Middle frontal gyrus (tissue), 1 donor: ENCODE measurements at regions not wholly inside any gene's neighbourhood (a gene's known extent, or its start where the extent isn't known, plus 50 kb on each side); places are given as distances from the start of the nearest gene placed in this dataset.

ENCODE experiments used
- DNase-seq: peaks from one replicate; pipeline ENCODE4 v3.0.0-alpha.2; 2015; ENCODE audit warnings: low spot score; ENCODE audit errors: extremely low spot score

- no peak for DNase-seq
Observed at GRCh38 chr5:8766448-8766847, 779.4 kb downstream of the SEMA5A start.

DNA sequence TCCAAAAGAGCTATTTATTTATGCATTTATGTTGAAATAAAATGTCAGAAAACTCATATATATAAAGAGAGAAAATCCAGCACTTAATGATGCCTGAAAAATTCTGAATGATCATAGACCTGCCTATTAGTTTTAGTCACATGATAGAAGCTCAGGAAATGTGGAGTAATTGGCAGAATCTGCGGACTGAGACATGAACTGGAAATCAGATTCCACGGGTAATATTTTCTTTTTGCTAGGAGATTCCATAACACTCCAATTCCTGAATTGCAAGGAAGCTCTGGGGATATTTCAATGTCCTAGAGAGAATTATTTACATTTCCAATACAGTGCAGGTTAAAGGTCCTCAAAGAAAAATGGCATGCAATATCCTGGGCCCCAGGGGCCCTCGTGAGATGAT, 778.8 kb downstream of the SEMA5A start:
- no peak for DNase-seq

DNA sequence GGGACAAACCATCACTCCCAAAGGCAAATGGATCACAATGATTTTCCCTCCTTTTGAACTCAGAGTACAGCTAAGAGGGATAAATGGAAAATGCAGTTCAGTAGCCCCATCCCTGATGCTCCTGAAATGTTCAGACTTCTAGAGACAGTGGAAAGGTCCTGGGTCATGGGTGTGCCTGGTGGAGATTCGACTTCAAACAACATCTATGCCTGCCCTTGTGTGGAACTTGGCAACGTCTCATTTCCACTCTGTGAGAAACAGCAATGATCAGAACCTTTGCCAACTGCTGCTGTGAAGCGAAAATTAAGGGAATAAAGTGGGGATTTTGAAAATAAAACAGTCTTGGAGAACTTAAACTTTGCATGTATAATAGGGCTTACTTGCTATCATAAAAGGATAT, 778.1 kb downstream of the SEMA5A start:
- no peak for DNase-seq

DNA sequence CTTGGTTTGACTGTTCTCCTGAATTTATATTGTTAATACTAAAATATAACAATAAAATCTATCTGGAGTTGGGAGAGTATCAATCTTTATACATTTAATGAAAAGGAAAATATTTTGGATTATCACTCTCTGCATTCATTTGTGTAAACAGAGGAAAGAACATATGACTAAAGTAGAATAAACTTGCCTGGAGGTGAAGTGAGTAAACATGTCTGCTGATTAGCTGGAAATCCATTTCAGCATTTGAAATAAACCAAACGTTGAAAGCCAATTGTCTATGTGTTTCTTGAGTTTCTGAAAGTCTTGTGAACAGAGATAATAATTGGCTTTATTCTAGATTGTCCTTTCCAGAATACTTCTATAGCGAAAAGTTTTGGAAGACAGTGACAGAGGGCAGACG, 776.2 kb downstream of the SEMA5A start:
- no peak for DNase-seq

GRCh38 chr5:8770431-8770830, 775.4 kb downstream of the SEMA5A start:
- no peak for DNase-seq

DNA sequence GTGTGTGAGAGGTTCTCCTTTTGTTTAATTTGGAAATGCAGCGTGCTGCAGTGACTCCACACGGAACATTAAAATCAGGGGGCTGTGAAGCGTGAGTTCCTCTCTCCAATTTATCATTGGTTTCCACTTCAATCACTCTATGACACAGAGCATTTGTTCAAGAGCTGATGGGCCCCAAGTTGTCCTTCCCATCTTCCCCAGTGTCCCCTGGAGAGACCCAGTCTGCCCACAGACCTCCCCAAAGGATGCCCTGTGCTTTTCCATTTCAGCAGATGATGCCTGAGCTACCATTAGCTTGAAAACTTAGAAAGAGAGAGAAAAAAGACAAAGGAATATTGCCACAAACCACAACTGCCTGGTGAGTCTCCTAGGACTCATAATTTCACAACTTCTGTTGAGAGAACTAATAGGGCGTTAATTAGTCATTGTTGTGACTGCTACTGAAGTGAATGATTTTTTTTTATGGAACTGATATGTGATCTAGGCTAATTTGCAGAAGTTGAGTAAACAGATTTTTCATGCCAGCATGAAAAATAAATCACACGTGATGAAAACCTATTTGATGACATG, 772.7 kb downstream of the SEMA5A start:
- no peak for DNase-seq

- no peak for DNase-seq
Observed at GRCh38 chr5:8784692-8785091, 761.2 kb downstream of the SEMA5A start.

- no peak for DNase-seq
Observed at GRCh38 chr5:8788246-8788645, 757.6 kb downstream of the SEMA5A start.

- DNase-seq, result no peak
Observed at GRCh38 chr5:8805653-8806052, 740.2 kb downstream of the SEMA5A start.

GRCh38 chr5:8807636-8808035, 738.2 kb downstream of the SEMA5A start:
- DNase-seq, result no peak

DNA sequence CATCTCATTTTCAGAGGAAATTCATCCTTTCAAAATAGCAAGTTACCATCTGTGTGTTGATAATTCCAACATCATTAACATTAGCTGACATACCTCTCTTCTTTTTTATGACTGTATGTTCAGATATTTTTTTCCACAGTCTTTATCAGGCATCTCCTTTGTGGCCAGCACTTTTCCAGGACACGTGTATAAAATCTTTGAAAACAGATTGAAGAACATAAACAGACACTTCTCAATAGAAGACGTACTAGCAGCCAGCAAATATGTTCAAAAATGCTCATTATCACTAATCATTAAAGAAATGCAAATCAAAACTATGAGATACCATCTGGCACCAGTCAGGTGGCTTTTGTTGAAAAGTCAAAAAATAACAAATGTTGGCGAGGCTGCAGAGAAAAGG, 734.3 kb downstream of the SEMA5A start:
- no peak for DNase-seq

DNA sequence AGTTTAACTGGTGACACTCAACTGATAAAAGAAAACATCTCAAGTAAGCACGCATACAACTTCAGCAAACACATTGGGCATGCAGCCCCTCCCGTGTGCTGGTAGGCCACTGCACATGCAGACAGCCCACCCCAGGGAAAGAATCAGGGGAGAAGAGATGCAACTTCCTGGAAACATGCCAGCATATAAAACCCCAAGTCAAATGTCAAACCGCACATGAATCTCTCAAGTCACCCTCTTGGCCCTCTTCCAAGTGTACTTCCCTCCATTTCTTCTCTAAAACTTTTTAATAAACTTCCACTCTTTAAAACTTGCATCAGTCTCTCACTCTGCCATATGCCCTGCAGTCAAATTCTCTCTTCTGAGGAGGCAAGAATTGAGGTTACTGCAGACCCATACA, 732.7 kb downstream of the SEMA5A start:
- DNase-seq, result no peak

DNA sequence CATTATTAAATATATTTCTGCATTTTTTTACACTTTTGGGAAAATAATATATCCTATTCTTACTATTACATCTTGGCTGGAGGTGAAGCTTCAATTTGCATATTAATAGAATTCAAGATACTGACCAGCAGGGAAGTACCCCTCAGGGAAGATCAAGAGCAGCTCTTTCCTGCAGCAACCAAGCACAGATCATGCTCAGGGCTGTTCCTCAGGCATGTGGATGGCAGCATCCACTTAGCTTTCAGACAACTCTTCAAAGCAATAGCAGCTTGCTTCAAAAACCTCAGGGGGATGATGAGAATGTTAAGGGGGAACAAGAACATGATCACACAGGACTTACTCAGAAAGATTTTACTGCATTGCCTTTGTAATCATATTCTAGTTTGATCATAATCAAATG, 731.8 kb downstream of the SEMA5A start:
- DNase-seq, result no peak

DNA sequence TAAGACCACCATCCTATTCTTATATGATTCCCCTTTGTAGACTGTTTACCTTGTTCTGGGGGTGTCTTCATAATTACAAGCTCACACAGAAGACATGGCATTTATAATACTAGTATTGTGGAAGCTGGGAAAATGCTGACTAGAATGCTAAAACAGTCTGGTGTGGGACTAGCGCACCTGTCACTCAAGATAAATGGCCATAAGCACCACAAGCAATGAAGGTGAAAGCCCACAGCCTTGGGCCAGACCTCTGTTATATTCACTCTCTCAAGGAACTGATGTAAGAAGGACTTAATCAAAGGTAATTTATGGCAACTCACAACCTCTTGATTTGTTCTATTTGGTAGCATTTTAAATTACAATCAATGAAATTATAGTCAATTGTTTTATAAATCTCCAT, 721.5 kb downstream of the SEMA5A start:
- no peak for DNase-seq

DNA sequence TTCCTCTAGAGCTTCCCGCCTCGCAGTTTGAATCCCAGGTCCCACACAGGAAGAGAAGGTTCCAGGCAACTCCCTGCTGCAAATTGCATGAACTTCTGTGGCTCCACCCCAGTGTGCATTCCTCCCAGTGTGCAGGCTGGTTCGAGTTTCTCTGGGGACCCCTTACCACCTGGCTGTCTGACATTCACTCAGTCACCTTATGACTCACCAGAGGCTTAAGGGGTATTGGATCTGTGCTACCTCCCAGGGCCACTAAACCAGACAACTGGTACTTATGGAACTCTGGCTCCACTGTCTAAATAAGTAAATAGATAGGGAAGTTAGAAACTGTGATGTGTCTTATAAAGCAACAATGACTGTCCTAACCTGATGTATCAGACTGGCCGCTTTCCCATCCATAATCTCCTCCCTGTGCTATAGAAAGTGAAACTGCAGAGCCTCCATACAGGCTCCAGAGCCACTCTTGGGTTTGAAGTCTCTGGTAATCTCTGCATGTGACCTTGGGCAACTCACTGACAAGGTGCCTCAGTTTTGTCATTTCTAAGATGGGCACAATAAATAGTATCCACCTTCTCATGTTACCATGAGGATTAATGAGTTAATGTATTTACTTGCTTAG, 720.6 kb downstream of the SEMA5A start:
- no peak for DNase-seq

DNA sequence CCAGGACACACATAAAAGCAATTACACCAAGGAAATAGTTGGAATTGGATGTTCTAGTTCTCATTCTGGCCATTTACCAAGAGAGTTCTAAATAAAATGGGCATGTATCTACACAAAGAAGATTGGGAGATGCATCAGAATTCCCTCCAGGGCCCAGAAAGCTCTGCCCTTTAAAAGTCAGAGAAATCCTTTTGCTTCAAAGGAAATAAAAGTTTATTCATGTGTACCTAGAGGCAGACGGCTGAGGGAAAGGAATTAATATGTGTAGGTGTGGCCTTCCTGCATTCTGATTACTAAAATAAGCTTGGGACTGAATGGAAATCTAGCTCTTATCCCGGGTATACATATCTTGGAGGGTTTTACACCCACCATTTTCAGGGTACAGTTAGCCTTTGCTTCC, 719.4 kb downstream of the SEMA5A start:
- no peak for DNase-seq

- DNase-seq, result no peak
Observed at GRCh38 chr5:8827696-8828095, 718.2 kb downstream of the SEMA5A start.

DNA sequence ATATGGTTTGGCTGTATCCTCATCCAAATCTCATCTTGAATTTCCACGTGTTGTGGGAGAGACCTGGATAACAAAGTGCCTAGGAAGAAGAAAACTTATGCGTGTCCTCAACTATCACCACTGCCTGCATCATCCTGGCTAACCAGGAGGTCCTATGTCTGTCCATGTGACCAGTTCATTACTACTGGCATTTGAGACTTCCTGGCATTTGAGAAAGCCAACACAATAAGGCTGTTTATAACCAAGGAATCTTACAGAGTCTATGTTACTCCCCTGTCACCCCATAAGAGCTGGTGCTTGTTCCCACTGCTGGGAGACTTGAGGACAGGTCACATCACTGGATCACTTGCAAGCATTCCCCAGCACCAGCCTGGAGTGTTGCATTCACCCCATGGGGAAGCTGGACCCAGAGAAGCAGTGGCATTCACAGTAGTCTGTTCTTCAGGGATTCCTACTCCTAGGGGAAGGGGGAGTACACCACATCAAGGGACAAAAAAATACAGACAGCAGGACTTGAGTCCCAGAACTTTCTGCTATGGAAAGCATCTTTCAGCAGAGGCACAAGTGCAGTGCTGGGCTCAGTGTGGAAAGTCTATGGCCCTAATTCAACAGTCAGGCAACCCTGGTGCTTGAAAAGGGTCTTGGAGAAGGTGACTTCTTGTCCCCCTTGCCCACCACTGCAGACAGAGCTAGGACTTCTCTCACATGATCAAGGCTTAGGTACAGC, 717.1 kb downstream of the SEMA5A start:
- DNase-seq, result no peak

DNA sequence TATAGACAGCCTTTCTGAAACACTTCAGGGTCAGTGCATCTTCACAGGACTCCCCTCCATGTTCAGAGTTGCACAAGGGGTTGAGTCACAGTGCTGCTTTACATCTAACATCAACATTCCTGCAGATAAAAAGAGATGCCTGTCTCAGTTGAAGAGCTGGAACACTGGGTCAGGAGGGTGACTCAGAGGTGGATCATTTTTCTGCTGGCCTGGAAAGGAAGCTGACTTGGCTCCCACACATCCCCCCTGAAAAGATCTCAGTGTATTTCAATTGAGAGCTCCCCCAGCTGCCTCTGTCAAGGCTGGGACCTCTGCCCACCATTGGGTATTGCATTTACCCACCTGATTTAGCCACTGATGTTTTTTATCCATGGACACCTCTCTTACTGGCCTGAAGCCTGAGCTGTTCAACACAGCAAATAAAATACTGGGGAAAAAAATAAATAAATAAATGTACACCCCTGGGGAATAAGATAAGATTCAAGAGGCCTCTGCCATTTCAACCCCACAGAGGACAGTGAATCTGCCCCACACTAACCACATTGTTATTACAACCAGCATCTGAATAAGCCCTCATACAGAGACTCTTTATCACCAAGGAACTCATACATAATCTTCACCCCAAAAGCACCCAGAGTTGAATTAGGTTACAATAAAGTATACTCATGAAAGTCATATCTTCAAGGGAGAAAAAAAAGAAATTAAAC, 716.4 kb downstream of the SEMA5A start:
- DNase-seq, result no peak

- DNase-seq, result no peak
Observed at GRCh38 chr5:8831251-8831650, 714.6 kb downstream of the SEMA5A start.

GRCh38 chr5:8831854-8832253, 714.0 kb downstream of the SEMA5A start:
- DNase-seq, result no peak

GRCh38 chr5:8839361-8840055, 706.4 kb downstream of the SEMA5A start:
- DNase-seq, result peak; percentile 65
